Cardiac fibroblast (primary cell): ENCODE measurements at regions not wholly inside any gene's neighbourhood (a gene's known extent, or its start where the extent isn't known, plus 50 kb on each side); places are given as distances from the start of the nearest gene placed in this dataset.

Experiments used
- DNase-seq, 2 donors: peaks; one replicate each; pipeline versions ENCODE4 v3.0.0 to v3.0.0-alpha.2; 2010; ENCODE audit warnings: low read depth in 2 of 2
- H3K4me3 ChIP-seq, 2 donors: replicated peaks in 1 of 2; 1 replicate in 1 of 2; 2 replicates in 1 of 2; pipeline ENCODE4 v1.5.1; 2011; ENCODE audit warnings: low read depth in 2 of 2, low read length in 2 of 2, mild to moderate bottlenecking in 2 of 2, moderate library complexity in 1 of 2
- TF ChIP-seq, protein P1 (sequence below): IDR thresholded peaks from one replicate; pipeline ENCODE4 v1.5.1; 2011; ENCODE audit warnings: low read depth, mild to moderate bottlenecking, low read length, inconsistent platforms

DNA sequence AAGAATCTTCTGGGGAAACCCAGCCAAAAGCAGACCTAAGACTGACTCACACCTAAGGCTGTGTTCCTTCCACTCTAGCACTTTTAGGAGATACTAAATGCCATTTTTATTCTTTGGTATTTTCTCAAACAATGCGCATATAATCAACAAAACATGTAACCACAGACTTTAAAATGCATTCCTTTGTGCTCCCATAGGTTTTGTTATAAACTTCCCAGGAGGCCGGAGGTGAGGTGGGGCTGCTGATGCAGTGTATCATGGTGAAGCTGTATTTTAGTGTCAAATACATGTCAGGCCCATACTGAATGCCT lies 155.2 kb downstream of the BTBD3 start:
- DNase-seq, result peak in 1 of 2 donors; percentile 40
- TF ChIP-seq, protein P1, sequence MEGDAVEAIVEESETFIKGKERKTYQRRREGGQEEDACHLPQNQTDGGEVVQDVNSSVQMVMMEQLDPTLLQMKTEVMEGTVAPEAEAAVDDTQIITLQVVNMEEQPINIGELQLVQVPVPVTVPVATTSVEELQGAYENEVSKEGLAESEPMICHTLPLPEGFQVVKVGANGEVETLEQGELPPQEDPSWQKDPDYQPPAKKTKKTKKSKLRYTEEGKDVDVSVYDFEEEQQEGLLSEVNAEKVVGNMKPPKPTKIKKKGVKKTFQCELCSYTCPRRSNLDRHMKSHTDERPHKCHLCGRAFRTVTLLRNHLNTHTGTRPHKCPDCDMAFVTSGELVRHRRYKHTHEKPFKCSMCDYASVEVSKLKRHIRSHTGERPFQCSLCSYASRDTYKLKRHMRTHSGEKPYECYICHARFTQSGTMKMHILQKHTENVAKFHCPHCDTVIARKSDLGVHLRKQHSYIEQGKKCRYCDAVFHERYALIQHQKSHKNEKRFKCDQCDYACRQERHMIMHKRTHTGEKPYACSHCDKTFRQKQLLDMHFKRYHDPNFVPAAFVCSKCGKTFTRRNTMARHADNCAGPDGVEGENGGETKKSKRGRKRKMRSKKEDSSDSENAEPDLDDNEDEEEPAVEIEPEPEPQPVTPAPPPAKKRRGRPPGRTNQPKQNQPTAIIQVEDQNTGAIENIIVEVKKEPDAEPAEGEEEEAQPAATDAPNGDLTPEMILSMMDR, result no peak
- no peak overlapping the region for H3K4me3 ChIP-seq

DNA sequence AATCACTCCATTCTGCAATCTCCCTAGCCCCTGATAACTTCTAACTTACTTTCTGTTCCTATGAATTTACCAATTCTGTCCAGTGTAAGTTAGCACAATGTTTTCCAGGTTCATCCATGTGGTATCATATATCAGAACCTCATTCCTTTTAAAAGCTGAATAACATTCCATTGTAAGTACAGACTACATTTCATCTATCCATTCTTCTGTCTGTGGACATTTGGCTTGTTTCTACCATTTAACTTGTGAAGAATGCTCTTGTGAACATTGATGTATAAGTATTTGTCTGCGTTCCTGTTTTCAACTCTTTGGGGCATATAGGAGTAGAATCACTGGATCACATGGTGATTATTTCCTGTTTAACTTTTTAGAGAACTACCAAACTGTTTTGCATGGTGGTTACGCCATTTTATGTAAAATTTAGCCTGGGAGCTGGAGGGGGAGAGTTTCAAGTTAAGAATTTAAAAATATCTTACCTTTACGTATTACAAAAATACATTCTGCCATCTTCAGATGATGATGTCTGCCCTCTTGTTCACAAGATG lies 156.5 kb downstream of the BTBD3 start:
- TF ChIP-seq, protein P1, result no peak
- no peak for DNase-seq

DNA sequence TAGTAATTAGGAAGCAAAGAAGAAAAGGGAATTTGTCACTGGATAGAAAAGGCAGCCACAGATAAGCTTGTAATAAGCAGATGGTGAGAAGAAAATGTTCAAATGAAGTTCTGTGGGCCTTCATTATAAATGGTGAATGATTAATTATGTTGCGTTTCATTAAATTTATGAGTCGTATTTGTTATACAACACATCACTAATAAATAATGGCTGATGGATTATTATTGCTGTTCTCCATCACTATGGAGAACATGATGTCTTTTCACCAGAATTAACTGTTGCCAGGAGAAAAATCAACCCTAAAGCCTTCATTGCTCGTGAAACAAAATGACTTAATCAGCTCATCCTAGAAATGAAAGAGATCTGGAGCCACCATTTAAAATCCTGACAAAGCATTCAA lies 158.5 kb downstream of the BTBD3 start:
- TF ChIP-seq, protein P1, result no peak
- DNase-seq, result no peak
- H3K4me3 ChIP-seq, result no peak overlapping the region

More for the DNA sequence above, 156.5 kb downstream of the BTBD3 start:
- H3K4me3 ChIP-seq, result no peak overlapping the region

DNA sequence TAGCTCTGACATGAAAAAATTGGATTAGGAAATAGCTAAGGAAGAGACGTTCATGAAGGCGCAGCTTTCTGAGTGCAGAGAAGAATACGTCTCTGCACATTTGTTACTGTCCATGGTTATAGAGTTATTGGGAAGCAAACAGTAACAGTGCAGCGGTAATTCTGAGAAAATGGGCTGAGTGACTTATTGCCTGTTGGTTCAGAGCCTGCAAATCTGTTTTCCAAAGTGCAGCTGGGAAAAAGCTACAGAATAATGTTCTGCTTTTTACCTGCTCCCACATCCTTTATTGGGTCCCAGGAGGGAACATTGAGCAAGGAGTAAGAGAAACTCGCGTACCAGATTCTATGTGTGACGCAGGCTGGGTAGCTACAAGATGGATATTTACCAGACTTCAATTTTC lies 160.2 kb downstream of the BTBD3 start:
- TF ChIP-seq, protein P1, result no peak
- no peak for DNase-seq
- H3K4me3 ChIP-seq, result no peak overlapping the region

DNA sequence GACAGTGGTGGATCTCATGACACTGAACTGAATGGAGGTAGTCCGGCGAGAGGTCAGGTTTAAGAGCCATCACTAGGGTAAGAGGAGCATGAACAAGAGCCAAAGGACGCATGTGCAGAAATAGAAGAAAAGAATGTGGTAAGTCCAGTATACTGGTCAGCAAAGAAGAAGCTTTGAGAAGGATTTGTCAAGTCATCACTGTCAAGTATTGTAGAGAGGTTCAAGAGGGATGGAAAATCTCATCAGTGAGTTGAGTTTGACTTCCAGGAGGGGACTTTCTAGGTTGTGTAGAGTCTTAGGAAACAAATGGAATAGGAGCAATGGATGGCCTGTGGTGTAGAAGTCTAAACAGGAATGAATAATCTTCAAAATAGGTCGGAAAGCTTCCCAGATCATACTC lies 161.8 kb downstream of the BTBD3 start:
- DNase-seq, result no peak
- H3K4me3 ChIP-seq, result no peak overlapping the region
- TF ChIP-seq, protein P1, result no peak

DNA sequence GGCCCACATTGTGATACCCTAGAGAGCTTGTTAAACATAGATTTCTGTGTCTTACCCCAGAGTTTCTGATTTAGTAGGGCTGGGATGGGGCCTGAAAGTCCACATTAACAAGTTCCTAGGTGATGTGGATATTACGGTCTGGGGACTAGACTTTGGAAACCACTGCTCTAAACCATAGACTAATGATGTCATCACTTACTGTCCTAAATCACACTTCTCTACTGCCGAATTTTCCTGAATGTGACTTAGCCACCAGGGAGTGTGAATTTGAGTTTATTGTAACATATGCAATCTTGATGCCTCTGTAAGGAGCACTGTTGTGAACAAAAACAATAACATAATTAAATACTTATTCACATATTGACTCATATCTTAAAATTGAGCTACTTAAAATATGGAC lies 165.6 kb downstream of the BTBD3 start:
- TF ChIP-seq, protein P1, result no peak
- no peak overlapping the region for H3K4me3 ChIP-seq
- no peak for DNase-seq

DNA sequence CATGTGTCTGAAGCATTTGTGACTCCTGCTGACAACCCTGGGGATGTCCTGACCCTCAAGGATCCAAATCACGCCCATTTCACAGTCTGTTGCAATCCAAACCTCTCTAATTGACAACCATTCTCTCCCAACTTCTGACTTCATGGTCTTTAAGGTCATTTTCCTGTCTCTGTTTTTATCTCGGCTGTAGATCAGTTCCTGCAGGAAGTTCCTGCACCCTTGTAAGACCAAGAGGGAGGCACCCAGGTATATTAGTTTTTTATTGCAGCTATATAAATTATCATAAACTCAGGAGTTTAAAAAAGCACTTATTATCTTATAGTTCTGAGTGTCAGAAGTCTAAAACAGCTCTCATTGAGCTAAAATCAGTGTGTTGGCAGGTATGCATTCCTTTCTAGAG lies 166.8 kb downstream of the BTBD3 start:
- no peak for DNase-seq
- TF ChIP-seq, protein P1, result no peak
- H3K4me3 ChIP-seq, result no peak overlapping the region
